ENCODE measurements at regions not wholly inside any gene's neighbourhood (a gene's known extent, or its start where the extent isn't known, plus 50 kb on each side); places are given as distances from the start of the nearest gene placed in this dataset.

- DNase-seq (ENCODE audit: low read depth, low spot score), result no peak
- intact Hi-C loops (cut with micrococcal nuclease), result no loop called here
- H4K20me1 ChIP-seq (ENCODE audit: insufficient read depth), result no peaks in the 10 kb centered on the region
- no peak overlapping the region for H3K9ac ChIP-seq (ENCODE audit: low read length)
- H3K4me1 ChIP-seq (ENCODE audit: control insufficient read depth in 1 of 2, insufficient read depth in 2 of 2, low read length in 2 of 2), result no peaks in the 10 kb centered on the region
- RAD21 ChIA-PET (ENCODE audit: low non-redundant PET in 1 of 2, low total read pairs in 2 of 2, uncharacterized antibody in 2 of 2, unreplicated experiment in 2 of 2), result no interaction called here
- H3K4me2 ChIP-seq (ENCODE audit: low read length), result no peak overlapping the region
- no peaks in the 10 kb centered on the region for H3K36me3 ChIP-seq (ENCODE audit: control insufficient read depth in 1 of 2, insufficient read depth in 2 of 2, low read length in 2 of 2)
- TF ChIP-seq TCF7L2 (IDR thresholded peaks at IDR 0.05; ENCODE audit: borderline replicate concordance, extremely low read depth, insufficient read depth, insufficient read length), result no peak
- H3K27ac ChIP-seq (ENCODE audit: low read depth, low read length), result no peak overlapping the region
- no TSS peak for BruUV-seq (replicated peaks)
- no peak overlapping the region for H2AFZ ChIP-seq (ENCODE audit: low read depth, low read length, poor library complexity, severe bottlenecking)
- H3K79me2 ChIP-seq (ENCODE audit: insufficient read depth, low read length), result no peaks in the 10 kb centered on the region
- POLR2A ChIA-PET, result no interaction called here
- no peaks in the 10 kb centered on the region for H3K27me3 ChIP-seq (ENCODE audit: insufficient read depth, low read length)
- CTCF ChIA-PET, result no interaction called here
- ATAC-seq, result no peak
- H3K9me3 ChIP-seq (ENCODE audit: control insufficient read depth in 1 of 2, insufficient read depth in 1 of 2, low read depth in 1 of 2, low read length in 2 of 2), result no peaks in the 10 kb centered on the region
- no peaks in the 10 kb centered on the region for H3K9me2 ChIP-seq (ENCODE audit: insufficient read depth)
- no peak overlapping the region for H3K4me3 ChIP-seq (replicated peaks in 1 of 2; ENCODE audit: low read depth in 1 of 2, low read length in 2 of 2)
Measured at GRCh38 chr4:132660181-132660580, 488.9 kb upstream of the PCDH10 start.

- no peaks in the 10 kb centered on the region for H3K9me3 ChIP-seq (ENCODE audit: control insufficient read depth in 1 of 2, insufficient read depth in 1 of 2, low read depth in 1 of 2, low read length in 2 of 2)
- H3K9me2 ChIP-seq (ENCODE audit: insufficient read depth), result 0 out of 2 replicates have a peak, but pooled peaks cover 3% of the 10 kb centered on the region
- no peaks in the 10 kb centered on the region for H3K4me1 ChIP-seq (ENCODE audit: control insufficient read depth in 1 of 2, insufficient read depth in 2 of 2, low read length in 2 of 2)
- H3K9ac ChIP-seq (ENCODE audit: low read length), result no peak overlapping the region
- no peaks in the 10 kb centered on the region for H3K36me3 ChIP-seq (ENCODE audit: control insufficient read depth in 1 of 2, insufficient read depth in 2 of 2, low read length in 2 of 2)
- no peaks in the 10 kb centered on the region for H4K20me1 ChIP-seq (ENCODE audit: insufficient read depth)
- POLR2A ChIA-PET, result no interaction called here
- H2AFZ ChIP-seq (ENCODE audit: low read depth, low read length, poor library complexity, severe bottlenecking), result no peak overlapping the region
- no peak for TF ChIP-seq ZFX (IDR thresholded peaks at IDR 0.05)
- no peak for TF ChIP-seq TCF7L2 (IDR thresholded peaks at IDR 0.05; ENCODE audit: borderline replicate concordance, extremely low read depth, insufficient read depth, insufficient read length)
- TF ChIP-seq JUND (IDR thresholded peaks at IDR 0.05), result no peak
- TF ChIP-seq EGR1 (IDR thresholded peaks at IDR 0.05; ENCODE audit: low read depth), result no peak
- TF ChIP-seq POLR2AphosphoS5 (IDR thresholded peaks at IDR 0.05; ENCODE audit: low read depth, low read length), result no peak
- no peak for TF ChIP-seq SP1 (IDR thresholded peaks at IDR 0.05; ENCODE audit: low read depth)
- TF ChIP-seq ATF3 (IDR thresholded peaks at IDR 0.05), result no peak
- no peak for TF ChIP-seq CTCF (IDR thresholded peaks at IDR 0.05 in 2 of 3, conservative IDR thresholded peaks at IDR 0.05 in 1 of 3; ENCODE audit: borderline replicate concordance in 1 of 3, insufficient read depth in 1 of 3, low read depth in 2 of 3, low read length in 2 of 3)
- no peak for TF ChIP-seq YY1 (IDR thresholded peaks at IDR 0.05; ENCODE audit: extremely low read depth, insufficient replicate concordance, low read depth, low read length)
- no TSS peak for BruUV-seq (replicated peaks)
- no peaks in the 10 kb centered on the region for H3K27me3 ChIP-seq (ENCODE audit: insufficient read depth, low read length)
- RAD21 ChIA-PET (ENCODE audit: low non-redundant PET in 1 of 2, low total read pairs in 2 of 2, uncharacterized antibody in 2 of 2, unreplicated experiment in 2 of 2), result no interaction called here
- ATAC-seq (no peak), DNase-seq (ENCODE audit: low read depth, low spot score) (no peak)
- no peaks in the 10 kb centered on the region for H3K79me2 ChIP-seq (ENCODE audit: insufficient read depth, low read length)
- intact Hi-C loops (cut with micrococcal nuclease), result no loop called here
- no peak overlapping the region for H3K27ac ChIP-seq (ENCODE audit: low read depth, low read length)
- CTCF ChIA-PET, result no interaction called here
- H3K4me2 ChIP-seq (ENCODE audit: low read length), result no peak overlapping the region
- no peak overlapping the region for H3K4me3 ChIP-seq (replicated peaks in 1 of 2; ENCODE audit: low read depth in 1 of 2, low read length in 2 of 2)
Measured at GRCh38 chr4:132662456-132662855, 486.6 kb upstream of the PCDH10 start.
